Heart right ventricle (tissue), 16 donors: ENCODE measurements at regions not wholly inside any gene's neighbourhood (a gene's known extent, or its start where the extent isn't known, plus 50 kb on each side); places are given as distances from the start of the nearest gene placed in this dataset.

Experiments
- ATAC-seq, 8 donors: fragments of 200-7000 bp; cut with Tn5 transposase; one replicate each; pipeline ENCODE4 v1.9.1; 2020; ENCODE audit warnings: mild to moderate bottlenecking in 8 of 8, moderate library complexity in 8 of 8, moderate number of reproducible peaks in 1 of 8
- DNase-seq, 2 donors: peaks; one replicate each; pipeline ENCODE4 v3.0.0-alpha.2; 2020
- H3K27ac ChIP-seq, 10 donors: fragments of 200-600 bp; sonication (generic) in 2 of 10; one replicate each; pipeline versions ENCODE4 v1.5.0 to v1.8.0; 2020 to 2022; ENCODE audit warnings: mild to moderate bottlenecking in 3 of 10
- H3K27me3 ChIP-seq, 7 donors: fragments of 200-600 bp; one replicate each; pipeline ENCODE4 v1.8.0; 2021 to 2022; ENCODE audit warnings: mild to moderate bottlenecking in 2 of 7
- H3K36me3 ChIP-seq, 9 donors: fragments of 200-600 bp; sonication (generic) in 1 of 9; one replicate each; pipeline versions ENCODE4 v1.5.0 to v1.8.0; 2020 to 2022; ENCODE audit warnings: mild to moderate bottlenecking in 2 of 9
- H3K4me1 ChIP-seq, 9 donors: fragments of 200-600 bp; sonication (generic) in 1 of 9; one replicate each; pipeline versions ENCODE4 v1.5.0 to v1.8.0; 2020 to 2022; ENCODE audit warnings: mild to moderate bottlenecking in 4 of 9
- H3K4me3 ChIP-seq, 10 donors: fragments of 200-600 bp; sonication (generic) in 2 of 10; one replicate each; pipeline versions ENCODE4 v1.5.0 to v1.8.0; 2020 to 2022; ENCODE audit warnings: mild to moderate bottlenecking in 7 of 10, moderate library complexity in 2 of 10
- H3K9me3 ChIP-seq, 11 donors: fragments of 200-600 bp in 10 of 11; sonication (generic) in 2 of 11; one replicate each; pipeline versions ENCODE4 v1.5.0 to v1.8.0; 2013 to 2022; ENCODE audit warnings: mild to moderate bottlenecking in 2 of 11, control low read depth in 1 of 11, moderate library complexity in 1 of 11
- CTCF ChIP-seq, 9 donors: fragments of 200-600 bp; sonication (generic) in 2 of 9; IDR thresholded peaks; one replicate each; pipeline versions ENCODE4 v1.5.0 to v1.8.0; 2021 to 2022; ENCODE audit warnings: antibody characterized with exemption in 9 of 9, mild to moderate bottlenecking in 5 of 9, moderate library complexity in 1 of 9
- WGBS, 2 donors: extraction: QIAGEN DNeasy Blood & Tissue Kit; methylation state at CpG; one replicate each; pipeline ENCODE4 v1.1.7; 2013; ENCODE audit warnings: inconsistent platforms in 1 of 2; 5-methylcytosine and 5-hydroxymethylcytosine counted together
- intact Hi-C, 10 donors: fragments of 100-400 bp; cut with DNase I; formaldehyde crosslinking; loops; one replicate each; pipeline versions ENCODE4 v1.11.1 to v1.14.2; 2022
- donor health status: Arrhythmogenic right ventricular cardiomyopathy.
- donor health status: ischemic (EF 13 %, LVEDD 7.1; RV severe dilation, severe dysfunction).
- donor health status: healthy with polysubstance abuse.
- donor health status: DM: no; HTN: yes; CAD: no.
- donor health status: DM: no; HTN: no; CAD: no.
- donor health status: ischemic (EF 25% LVEDD 6.9; RV normal size, moderate dysfunction).
- donor health status: ischemic (EF 25% LVEDD 5.7; RV mildly dilated, moderate dysfunction).
- donor health status: healthy.
- donor health status: DM: yes; HTN: yes; CAD: no.
- donor health status: Ischemic cardiomyopathy.
- donor health status: ischemic (EF 35%, LVEDD 5.7; RV mildly dilated, moderate dysfunction).
- donor health status: nonischemic (EF 11% LVEDD 7.7; RV severe dilation, severe dysfunction).
- donor health status: DM: yes; HTN: yes; CAD: no.
- donor health status: PGD.
- donor health status: ischemic (EF 29% LVEDD 5.4; RV normal size, mild dysfunction).
- donor health status: nonischemic (EF 23%, LVEDD 6.1; RV moderate dilation, normal function).

DNA sequence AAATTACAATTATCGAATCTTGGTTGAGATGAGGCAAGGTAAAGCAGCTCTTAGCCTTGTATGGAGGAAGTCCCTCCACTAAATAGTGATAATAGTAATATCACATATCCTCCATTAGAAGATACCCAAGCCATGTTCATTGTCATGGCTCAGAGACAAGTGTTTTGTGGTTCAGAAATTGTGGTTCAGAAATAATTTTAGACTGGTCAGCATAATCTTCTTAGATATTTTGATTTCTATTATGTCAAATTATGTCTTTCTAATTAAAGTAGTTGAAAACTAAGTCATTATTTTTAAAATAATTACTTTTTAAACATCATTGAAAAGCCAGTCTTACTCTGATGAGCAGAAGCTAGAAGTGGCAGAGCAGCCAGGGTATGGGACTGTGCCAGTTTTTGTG lies 507.7 kb downstream of the HTR7 start:
- Histone ChIP-seq H3K4me1 (no peaks in the 10 kb centered on the region), H3K36me3 (no peaks in the 10 kb centered on the region), H3K27me3 (peaks cover 0 to 3% (median 0%) of the 10 kb centered on the region in 7 donors), H3K4me3 (no peak overlapping the region), H3K9me3 (no peaks in the 10 kb centered on the region), H3K27ac (no peak overlapping the region)
- intact Hi-C loops = no loop called here
- WGBS, 2 donors = 95 to 97% methylated on average over 1 of the region's 1 CpG
- TF ChIP-seq CTCF (IDR thresholded peaks at IDR 0.05) = no peak
- DNase-seq = no peak
- ATAC-seq = no peak

GRCh38 chr10:90352288-90352687 lies 505.6 kb downstream of the HTR7 start:
- Histone ChIP-seq H3K36me3 (no peaks in the 10 kb centered on the region), H3K9me3 (no peaks in the 10 kb centered on the region), H3K27me3 (no peaks in the 10 kb centered on the region), H3K4me1 (no peaks in the 10 kb centered on the region), H3K4me3 (no peak overlapping the region), H3K27ac (no peak overlapping the region)
- ATAC-seq = no peak
- intact Hi-C loops = no loop called here
- WGBS, 2 donors = 57 to 64% methylated on average over 7 of the region's 7 CpGs
- no peak for DNase-seq
- TF ChIP-seq CTCF (IDR thresholded peaks at IDR 0.05) = no peak

- ATAC-seq = no peak
Measured at GRCh38 chr10:90354914-90355313, 502.9 kb downstream of the HTR7 start.

DNA sequence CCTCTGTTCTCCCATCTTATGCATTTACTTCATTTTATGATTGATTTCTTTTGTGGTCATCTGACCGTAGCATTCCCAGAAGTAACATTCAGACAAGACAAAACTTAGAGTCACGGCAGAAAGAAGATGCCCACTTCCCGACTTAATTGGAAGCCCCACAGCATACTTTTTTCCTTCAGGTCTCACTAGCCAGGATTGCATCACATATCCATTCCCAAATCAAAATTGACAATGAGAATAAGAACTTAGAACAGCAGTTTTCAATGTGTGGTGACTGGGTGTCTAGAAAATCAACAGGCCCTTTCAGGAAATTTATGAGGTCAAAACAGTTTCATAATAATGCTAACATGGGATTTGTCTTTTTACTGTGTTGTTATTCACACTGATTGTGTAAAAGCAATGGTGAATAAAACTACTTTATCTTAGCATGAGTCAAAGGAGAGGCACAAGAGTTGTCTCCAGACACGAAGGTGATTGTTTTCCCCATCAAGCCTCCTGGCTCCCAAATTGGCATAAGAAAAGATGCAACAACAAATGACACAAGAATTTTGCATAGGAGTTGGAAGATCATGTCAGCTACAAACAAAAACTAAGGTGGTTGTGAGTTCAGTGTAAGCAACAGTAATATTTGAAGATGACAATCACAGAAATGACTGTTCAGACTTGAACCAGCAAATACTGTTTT lies 493.9 kb downstream of the HTR7 start:
- H3K27me3 ChIP-seq = no peaks in the 10 kb centered on the region
- no peak overlapping the region for H3K4me3 ChIP-seq
- 67 to 76% methylated on average over 4 of the region's 4 CpGs for WGBS, 2 donors
- H3K36me3 ChIP-seq = no peaks in the 10 kb centered on the region
- peaks cover 0 to 15% (median 0%) of the 10 kb centered on the region in 11 donors for H3K9me3 ChIP-seq
- ATAC-seq (no peak), DNase-seq (no peak)
- intact Hi-C loops = no loop called here
- no peak for TF ChIP-seq CTCF (IDR thresholded peaks at IDR 0.05)
- H3K27ac ChIP-seq = no peak overlapping the region
- H3K4me1 ChIP-seq = no peaks in the 10 kb centered on the region

More at GRCh38 chr10:90354914-90355313, 502.9 kb downstream of the HTR7 start:
- Histone ChIP-seq H3K27ac (no peak overlapping the region), H3K4me3 (no peak overlapping the region), H3K9me3 (no peaks in the 10 kb centered on the region), H3K36me3 (no peaks in the 10 kb centered on the region), H3K4me1 (no peaks in the 10 kb centered on the region), H3K27me3 (no peaks in the 10 kb centered on the region)
- intact Hi-C loops = no loop called here
- 67 to 73% methylated on average over 4 of the region's 4 CpGs for whole genome bisulfite sequencing, 2 donors
- no peak for TF ChIP-seq CTCF (IDR thresholded peaks at IDR 0.05)
- no peak for DNase-seq
